ENCODE measurements at regions not wholly inside any gene's neighbourhood (a gene's known extent, or its start where the extent isn't known, plus 50 kb on each side); places are given as distances from the start of the nearest gene placed in this dataset.

DNA sequence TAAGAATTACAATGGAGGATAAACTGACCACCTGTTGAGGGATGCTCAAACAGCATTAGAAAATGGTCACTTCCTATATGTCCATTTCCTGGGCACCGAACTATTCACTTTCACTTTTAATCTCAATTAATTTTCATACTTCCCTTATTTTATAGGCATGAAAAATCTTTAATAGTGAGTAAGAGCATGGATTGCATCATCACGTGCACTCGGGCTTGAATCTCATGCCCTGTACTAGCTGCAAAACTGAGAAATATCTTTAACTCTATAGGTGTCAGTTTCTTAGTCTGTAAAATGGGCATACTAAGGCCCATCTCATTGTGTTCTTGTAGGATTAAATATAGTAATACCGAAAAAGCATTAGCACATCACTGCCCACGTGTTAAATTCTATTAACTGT lies 183.9 kb upstream of the FIGN start:
- TF ChIP-seq CTCF (IDR thresholded peaks at IDR 0.05): no peak
- TF ChIP-seq POLR2A (IDR thresholded peaks at IDR 0.05): no peak

All from testis (tissue), 2 donors.